Neural progenitor cell (in vitro differentiated cells): ENCODE measurements at regions not wholly inside any gene's neighbourhood (a gene's known extent, or its start where the extent isn't known, plus 50 kb on each side); places are given as distances from the start of the nearest gene placed in this dataset.
A peak's percentile ranks its signal among the peaks of the same experiment; 100 is the strongest.

ENCODE experiments used
- DNase-seq: peaks from one replicate; pipeline ENCODE4 v3.0.0-alpha.2; 2016; ENCODE audit warnings: low spot score
- H2AFZ ChIP-seq: fragments of 200-600 bp; sonication (generic); replicated peaks from 2 replicates; pipeline ENCODE4 v1.6.1; 2016; ENCODE audit warnings: antibody characterized with exemption
- H3F3A ChIP-seq: fragments of 200-600 bp; sonication (generic); 2 replicates; pipeline ENCODE4 v1.6.1; 2016; ENCODE audit warnings: antibody characterized with exemption, low read depth
- H3K27ac ChIP-seq: fragments of 200-600 bp; sonication (generic); 2 replicates; pipeline ENCODE4 v1.5.1; 2016; ENCODE audit warnings: mild to moderate bottlenecking
- H3K27me3 ChIP-seq: fragments of 200-600 bp; sonication (generic); 2 replicates; pipeline ENCODE4 v1.6.1; 2016; ENCODE audit warnings: mild to moderate bottlenecking, moderate library complexity
- H3K36me3 ChIP-seq: fragments of 200-600 bp; sonication (generic); 2 replicates; pipeline ENCODE4 v1.5.1; 2016
- H3K4me1 ChIP-seq: fragments of 200-600 bp; sonication (generic); 2 replicates; pipeline ENCODE4 v1.6.1; 2016; ENCODE audit warnings: mixed run types
- H3K4me2 ChIP-seq: fragments of 200-600 bp; sonication (generic); 2 replicates; pipeline ENCODE4 v1.6.1; 2016
- H3K4me3 ChIP-seq: fragments of 200-600 bp; sonication (generic); 2 replicates; pipeline ENCODE4 v1.5.1; 2016
- H3K79me2 ChIP-seq: fragments of 200-600 bp; sonication (generic); 2 replicates; pipeline ENCODE4 v1.6.1; 2016; ENCODE audit warnings: low read depth
- H3K9ac ChIP-seq: fragments of 200-600 bp; sonication (generic); 2 replicates; pipeline ENCODE4 v1.6.1; 2016
- H3K9me3 ChIP-seq: fragments of 200-600 bp; sonication (generic); 2 replicates; pipeline ENCODE4 v1.5.1; 2016; ENCODE audit warnings: low read depth
- H4K20me1 ChIP-seq: fragments of 200-600 bp; sonication (generic); 2 replicates; pipeline ENCODE4 v1.6.1; 2016; ENCODE audit warnings: low read depth
- H3K27ac Mint-ChIP-seq: 3 replicates; pipeline ENCODE4 v1.8.0; 2021; ENCODE audit warnings: mixed read lengths
- H3K27me3 Mint-ChIP-seq: 2 replicates; pipeline ENCODE4 v1.8.0; 2022; ENCODE audit warnings: low read depth, mild to moderate bottlenecking, inconsistent platforms, moderate library complexity, mixed read lengths; ENCODE audit not compliant: insufficient read depth
- H3K36me3 Mint-ChIP-seq: 3 replicates; pipeline ENCODE4 v1.8.0; 2021; ENCODE audit warnings: mixed read lengths
- H3K4me1 Mint-ChIP-seq: 3 replicates; pipeline ENCODE4 v1.8.0; 2021; ENCODE audit warnings: mixed read lengths
- H3K4me3 Mint-ChIP-seq: 3 replicates; pipeline ENCODE4 v1.8.0; 2021; ENCODE audit warnings: mild to moderate bottlenecking, moderate library complexity, mixed read lengths
- H3K9me3 Mint-ChIP-seq: 3 replicates; pipeline ENCODE4 v1.8.0; 2020; ENCODE audit warnings: mixed read lengths
- EZH2 ChIP-seq: fragments of 200-600 bp; sonication (generic); IDR thresholded peaks from 2 replicates; pipeline ENCODE4 v1.6.1; 2017; ENCODE audit warnings: antibody characterized with exemption, mild to moderate bottlenecking, moderate library complexity
- EZH2phosphoT487 ChIP-seq: fragments of 200-600 bp; sonication (generic); IDR thresholded peaks from 2 replicates; pipeline ENCODE4 v1.6.1; 2017; ENCODE audit warnings: antibody characterized with exemption
- TF ChIP-seq, protein P1 (sequence below): fragments of 200-600 bp; sonication (generic); IDR thresholded peaks from 2 replicates; pipeline ENCODE4 v1.5.1; 2017; ENCODE audit warnings: antibody characterized with exemption, mild to moderate bottlenecking

DNA sequence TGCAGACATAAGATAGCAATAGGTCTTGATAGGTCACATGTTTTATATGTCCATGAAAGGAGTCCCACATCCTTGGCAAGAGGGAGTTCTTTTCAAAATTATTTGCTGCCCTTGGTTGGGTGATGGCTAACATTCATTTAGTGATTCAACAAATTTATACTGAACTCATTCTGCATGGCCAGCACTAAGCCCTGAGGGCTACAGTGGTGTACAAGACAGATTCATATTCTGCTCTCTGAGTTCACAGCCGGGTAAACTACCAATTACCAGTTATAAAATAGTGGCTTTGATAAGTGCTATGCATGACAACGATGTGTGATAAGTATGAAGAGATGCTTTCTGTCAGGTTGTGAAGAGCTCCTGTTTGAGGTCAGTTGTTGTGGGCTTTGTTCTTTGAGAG lies 340.0 kb downstream of the GABRG2 start:
- Mint-ChIP-seq H3K27me3 (no peaks in the 10 kb centered on the region), H3K4me3 (no peak overlapping the region), H3K9me3 (peaks cover 2% of the 10 kb centered on the region), H3K4me1 (no peaks in the 10 kb centered on the region), H3K36me3 (no peaks in the 10 kb centered on the region), H3K27ac (no peak overlapping the region)
- Histone ChIP-seq H3K27me3 (no peaks in the 10 kb centered on the region), H3F3A (no peaks in the 10 kb centered on the region), H2AFZ (no peak overlapping the region), H3K9me3 (no peaks in the 10 kb centered on the region), H4K20me1 (no peaks in the 10 kb centered on the region), H3K4me1 (no peaks in the 10 kb centered on the region), H3K36me3 (no peaks in the 10 kb centered on the region), H3K79me2 (no peaks in the 10 kb centered on the region), H3K27ac (no peak overlapping the region), H3K4me2 (no peak overlapping the region), H3K4me3 (no peak overlapping the region), H3K9ac (no peak overlapping the region)
- DNase-seq: no peak
- TF ChIP-seq EZH2: no peak

DNA sequence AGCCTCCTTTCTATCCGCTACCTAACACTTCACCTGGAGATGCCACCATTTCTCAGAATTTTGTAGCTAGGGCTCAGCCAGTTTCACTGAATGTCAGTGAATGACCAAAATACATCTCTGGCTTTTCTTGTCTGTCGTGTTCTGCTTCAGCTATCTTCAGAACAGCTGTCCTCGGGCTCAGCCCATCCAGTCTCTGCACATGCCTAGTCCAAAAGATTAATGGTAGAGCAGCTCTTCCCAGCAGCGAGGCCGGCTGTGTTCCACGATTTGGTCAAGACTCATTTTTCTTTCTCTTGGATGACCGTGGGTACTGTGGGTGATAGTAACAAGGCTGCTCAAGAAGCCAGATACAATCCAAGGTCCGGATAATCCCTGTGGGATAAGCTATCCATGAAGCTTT lies 342.8 kb downstream of the GABRG2 start:
- no peak overlapping the region for H3K27ac ChIP-seq
- no peaks in the 10 kb centered on the region for H3K36me3 ChIP-seq
- no peak for DNase-seq
- TF ChIP-seq EZH2phosphoT487: no peak
- no peak for TF ChIP-seq EZH2
- no peak overlapping the region for H3K4me3 ChIP-seq
- no peak overlapping the region for H3K4me2 ChIP-seq
- H3K9me3 ChIP-seq: no peaks in the 10 kb centered on the region
- no peaks in the 10 kb centered on the region for H3K4me1 Mint-ChIP-seq
- no peaks in the 10 kb centered on the region for H3K27me3 ChIP-seq
- no peaks in the 10 kb centered on the region for H4K20me1 ChIP-seq
- H3K4me3 Mint-ChIP-seq: no peak overlapping the region
- H3K9ac ChIP-seq: no peak overlapping the region
- H3K27ac Mint-ChIP-seq: no peak overlapping the region
- no peaks in the 10 kb centered on the region for H3K79me2 ChIP-seq
- H3K4me1 ChIP-seq: no peaks in the 10 kb centered on the region
- H3K9me3 Mint-ChIP-seq: peaks cover 2% of the 10 kb centered on the region
- no peaks in the 10 kb centered on the region for H3K27me3 Mint-ChIP-seq
- no peaks in the 10 kb centered on the region for H3F3A ChIP-seq
- peak overlapping the region; percentile 34 for H2AFZ ChIP-seq
- H3K36me3 Mint-ChIP-seq: no peaks in the 10 kb centered on the region

DNA sequence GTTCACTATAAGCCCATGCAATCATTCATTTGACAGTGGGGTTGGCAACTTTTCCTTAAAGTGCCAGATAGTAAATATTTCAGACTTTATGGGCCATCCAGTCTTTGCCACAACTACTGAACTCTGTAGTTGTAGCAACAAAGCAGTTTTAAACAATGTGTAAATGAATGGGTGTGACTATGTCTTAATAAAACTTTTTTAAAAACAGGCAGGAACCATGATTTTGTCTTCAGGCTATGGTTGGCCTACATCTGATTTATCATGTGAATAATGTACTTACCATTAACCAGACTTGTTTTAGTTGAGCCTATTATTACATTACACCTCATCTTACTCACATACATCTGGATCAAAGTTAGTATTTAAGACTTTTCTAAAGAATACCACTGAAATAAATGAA lies 361.6 kb downstream of the GABRG2 start:
- no peaks in the 10 kb centered on the region for H3K9me3 Mint-ChIP-seq
- H3K4me3 ChIP-seq: no peak overlapping the region
- H2AFZ ChIP-seq: no peak overlapping the region
- no peak overlapping the region for H3K27ac ChIP-seq
- H3K4me2 ChIP-seq: no peak overlapping the region
- no peak overlapping the region for H3K27ac Mint-ChIP-seq
- no peaks in the 10 kb centered on the region for H3K27me3 ChIP-seq
- H3K27me3 Mint-ChIP-seq: no peaks in the 10 kb centered on the region
- no peaks in the 10 kb centered on the region for H3F3A ChIP-seq
- no peaks in the 10 kb centered on the region for H3K36me3 Mint-ChIP-seq
- no peaks in the 10 kb centered on the region for H3K79me2 ChIP-seq
- DNase-seq: no peak
- no peak overlapping the region for H3K4me3 Mint-ChIP-seq
- H3K9me3 ChIP-seq: no peaks in the 10 kb centered on the region
- H3K36me3 ChIP-seq: no peaks in the 10 kb centered on the region
- no peak for TF ChIP-seq EZH2phosphoT487
- TF ChIP-seq, protein P1, sequence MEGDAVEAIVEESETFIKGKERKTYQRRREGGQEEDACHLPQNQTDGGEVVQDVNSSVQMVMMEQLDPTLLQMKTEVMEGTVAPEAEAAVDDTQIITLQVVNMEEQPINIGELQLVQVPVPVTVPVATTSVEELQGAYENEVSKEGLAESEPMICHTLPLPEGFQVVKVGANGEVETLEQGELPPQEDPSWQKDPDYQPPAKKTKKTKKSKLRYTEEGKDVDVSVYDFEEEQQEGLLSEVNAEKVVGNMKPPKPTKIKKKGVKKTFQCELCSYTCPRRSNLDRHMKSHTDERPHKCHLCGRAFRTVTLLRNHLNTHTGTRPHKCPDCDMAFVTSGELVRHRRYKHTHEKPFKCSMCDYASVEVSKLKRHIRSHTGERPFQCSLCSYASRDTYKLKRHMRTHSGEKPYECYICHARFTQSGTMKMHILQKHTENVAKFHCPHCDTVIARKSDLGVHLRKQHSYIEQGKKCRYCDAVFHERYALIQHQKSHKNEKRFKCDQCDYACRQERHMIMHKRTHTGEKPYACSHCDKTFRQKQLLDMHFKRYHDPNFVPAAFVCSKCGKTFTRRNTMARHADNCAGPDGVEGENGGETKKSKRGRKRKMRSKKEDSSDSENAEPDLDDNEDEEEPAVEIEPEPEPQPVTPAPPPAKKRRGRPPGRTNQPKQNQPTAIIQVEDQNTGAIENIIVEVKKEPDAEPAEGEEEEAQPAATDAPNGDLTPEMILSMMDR: no peak
- TF ChIP-seq EZH2: no peak
- H3K4me1 Mint-ChIP-seq: no peaks in the 10 kb centered on the region
- H3K4me1 ChIP-seq: no peaks in the 10 kb centered on the region
- no peaks in the 10 kb centered on the region for H4K20me1 ChIP-seq
- H3K9ac ChIP-seq: no peak overlapping the region

DNA sequence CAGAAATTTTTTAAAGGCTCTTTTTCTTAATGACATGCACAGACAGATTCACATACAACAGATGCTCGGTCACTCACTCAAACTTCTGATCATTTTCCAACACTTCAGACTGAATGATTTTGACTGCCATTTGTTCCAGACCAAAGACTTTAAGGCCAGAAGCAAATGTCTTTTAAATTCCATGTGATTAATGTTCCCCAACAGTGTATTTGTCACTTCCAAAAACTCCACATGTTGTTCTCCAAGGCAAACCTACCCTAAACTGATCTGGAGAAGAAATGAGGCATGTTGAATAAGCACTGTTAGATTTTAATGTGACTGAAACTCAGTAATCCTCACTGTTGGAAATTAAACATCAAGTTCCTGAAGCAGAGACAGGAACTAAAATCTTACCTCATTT lies 366.7 kb downstream of the GABRG2 start:
- Histone ChIP-seq H3K27me3 (no peaks in the 10 kb centered on the region), H3F3A (no peaks in the 10 kb centered on the region), H2AFZ (no peak overlapping the region), H3K9ac (no peak overlapping the region), H3K36me3 (no peaks in the 10 kb centered on the region), H3K9me3 (no peaks in the 10 kb centered on the region), H3K4me2 (no peak overlapping the region), H3K79me2 (no peaks in the 10 kb centered on the region), H3K27ac (no peak overlapping the region), H3K4me1 (no peaks in the 10 kb centered on the region), H3K4me3 (no peak overlapping the region), H4K20me1 (no peaks in the 10 kb centered on the region)
- TF ChIP-seq EZH2phosphoT487 (no peak), EZH2 (no peak)
- TF ChIP-seq, protein P1: no peak
- Mint-ChIP-seq H3K27ac (no peak overlapping the region), H3K27me3 (no peaks in the 10 kb centered on the region), H3K4me3 (no peak overlapping the region), H3K36me3 (no peaks in the 10 kb centered on the region), H3K9me3 (no peaks in the 10 kb centered on the region), H3K4me1 (no peaks in the 10 kb centered on the region)
- DNase-seq: no peak
